ENCODE measurements at regions not wholly inside any gene's neighbourhood (a gene's known extent, or its start where the extent isn't known, plus 50 kb on each side); places are given as distances from the start of the nearest gene placed in this dataset.

DNA sequence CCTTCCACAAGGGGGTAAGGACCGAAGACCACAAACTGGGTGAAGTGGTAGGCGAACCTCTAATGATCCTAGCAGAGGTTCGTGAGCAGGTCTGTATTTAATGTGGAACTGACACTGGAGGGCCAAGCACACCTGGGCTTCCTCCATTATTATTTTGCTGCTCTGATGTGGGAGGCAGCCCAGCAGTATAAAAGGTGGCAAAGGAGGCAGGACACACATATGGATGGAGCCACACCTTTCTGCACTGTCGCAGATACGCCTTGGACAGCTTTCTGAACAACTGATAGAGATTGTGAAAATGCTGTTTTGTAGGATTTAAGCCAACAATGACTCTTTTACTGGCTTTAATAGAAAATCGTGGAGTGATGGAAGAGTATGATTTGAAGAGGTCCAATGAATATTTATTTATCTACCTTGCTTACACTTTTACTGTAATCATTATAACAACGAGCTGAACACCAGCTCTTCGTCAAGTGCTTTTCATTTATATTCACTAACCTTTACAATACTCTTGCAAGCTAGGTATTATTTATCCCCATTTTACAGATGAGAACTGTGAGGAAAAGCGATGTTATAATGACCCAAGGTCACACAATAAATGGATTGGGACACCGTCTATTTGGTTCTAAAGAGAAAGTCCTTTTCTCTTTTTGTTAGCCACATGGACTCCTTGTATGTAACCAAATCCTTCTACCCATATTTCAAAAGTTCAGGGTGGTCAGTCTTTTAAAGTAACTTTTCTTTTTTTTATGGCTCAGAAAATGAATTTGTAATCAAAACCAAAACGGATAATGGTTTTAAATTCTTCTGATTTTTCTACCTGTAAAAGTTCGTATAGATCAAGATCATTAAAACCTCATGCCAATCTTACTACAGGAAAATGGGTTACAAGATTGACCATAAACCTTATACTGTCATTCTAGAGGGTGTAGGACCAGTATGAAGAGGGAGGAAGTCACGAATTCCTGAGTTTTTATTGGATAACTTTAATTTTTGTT is 116.9 kb downstream of the UTRN start:
- TF ChIP-seq, protein P1, sequence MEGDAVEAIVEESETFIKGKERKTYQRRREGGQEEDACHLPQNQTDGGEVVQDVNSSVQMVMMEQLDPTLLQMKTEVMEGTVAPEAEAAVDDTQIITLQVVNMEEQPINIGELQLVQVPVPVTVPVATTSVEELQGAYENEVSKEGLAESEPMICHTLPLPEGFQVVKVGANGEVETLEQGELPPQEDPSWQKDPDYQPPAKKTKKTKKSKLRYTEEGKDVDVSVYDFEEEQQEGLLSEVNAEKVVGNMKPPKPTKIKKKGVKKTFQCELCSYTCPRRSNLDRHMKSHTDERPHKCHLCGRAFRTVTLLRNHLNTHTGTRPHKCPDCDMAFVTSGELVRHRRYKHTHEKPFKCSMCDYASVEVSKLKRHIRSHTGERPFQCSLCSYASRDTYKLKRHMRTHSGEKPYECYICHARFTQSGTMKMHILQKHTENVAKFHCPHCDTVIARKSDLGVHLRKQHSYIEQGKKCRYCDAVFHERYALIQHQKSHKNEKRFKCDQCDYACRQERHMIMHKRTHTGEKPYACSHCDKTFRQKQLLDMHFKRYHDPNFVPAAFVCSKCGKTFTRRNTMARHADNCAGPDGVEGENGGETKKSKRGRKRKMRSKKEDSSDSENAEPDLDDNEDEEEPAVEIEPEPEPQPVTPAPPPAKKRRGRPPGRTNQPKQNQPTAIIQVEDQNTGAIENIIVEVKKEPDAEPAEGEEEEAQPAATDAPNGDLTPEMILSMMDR (IDR thresholded peaks at IDR 0.05), result no peak
- no peak for TF ChIP-seq EZH2 (IDR thresholded peaks at IDR 0.05; ENCODE audit: borderline replicate concordance, insufficient read depth, low read depth, low read length, poor library complexity, severe bottlenecking)
